ENCODE measurements at regions not wholly inside any gene's neighbourhood (a gene's known extent, or its start where the extent isn't known, plus 50 kb on each side); places are given as distances from the start of the nearest gene placed in this dataset.

GRCh38 chr1:79945391-79945790 lies 938.9 kb upstream of the ADGRL4 start:
- POLR2A ChIA-PET = no interaction called here
- CTCF ChIA-PET = no interaction called here
- no peaks in the 10 kb centered on the region for H3K4me1 ChIP-seq
- Mint-ChIP-seq H3K27me3 (ENCODE audit: insufficient read depth, unreplicated experiment) (no peaks in the 10 kb centered on the region), H3K27ac (ENCODE audit: unreplicated experiment) (no peak overlapping the region), H3K36me3 (ENCODE audit: insufficient read depth, unreplicated experiment) (no peaks in the 10 kb centered on the region), H3K9me3 (ENCODE audit: unreplicated experiment) (no peaks in the 10 kb centered on the region), H3K4me1 (ENCODE audit: low read depth, unreplicated experiment) (no peaks in the 10 kb centered on the region), H3K4me3 (ENCODE audit: unreplicated experiment) (no peak overlapping the region)
- TF ChIP-seq, protein P1, sequence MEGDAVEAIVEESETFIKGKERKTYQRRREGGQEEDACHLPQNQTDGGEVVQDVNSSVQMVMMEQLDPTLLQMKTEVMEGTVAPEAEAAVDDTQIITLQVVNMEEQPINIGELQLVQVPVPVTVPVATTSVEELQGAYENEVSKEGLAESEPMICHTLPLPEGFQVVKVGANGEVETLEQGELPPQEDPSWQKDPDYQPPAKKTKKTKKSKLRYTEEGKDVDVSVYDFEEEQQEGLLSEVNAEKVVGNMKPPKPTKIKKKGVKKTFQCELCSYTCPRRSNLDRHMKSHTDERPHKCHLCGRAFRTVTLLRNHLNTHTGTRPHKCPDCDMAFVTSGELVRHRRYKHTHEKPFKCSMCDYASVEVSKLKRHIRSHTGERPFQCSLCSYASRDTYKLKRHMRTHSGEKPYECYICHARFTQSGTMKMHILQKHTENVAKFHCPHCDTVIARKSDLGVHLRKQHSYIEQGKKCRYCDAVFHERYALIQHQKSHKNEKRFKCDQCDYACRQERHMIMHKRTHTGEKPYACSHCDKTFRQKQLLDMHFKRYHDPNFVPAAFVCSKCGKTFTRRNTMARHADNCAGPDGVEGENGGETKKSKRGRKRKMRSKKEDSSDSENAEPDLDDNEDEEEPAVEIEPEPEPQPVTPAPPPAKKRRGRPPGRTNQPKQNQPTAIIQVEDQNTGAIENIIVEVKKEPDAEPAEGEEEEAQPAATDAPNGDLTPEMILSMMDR (IDR thresholded peaks at IDR 0.05; ENCODE audit: insufficient read depth in 1 of 2, low read depth in 1 of 2, low read length in 1 of 2, severe bottlenecking in 1 of 2, unreplicated experiment in 1 of 2) = no peak
- H3K9me3 ChIP-seq = no peaks in the 10 kb centered on the region
- H3K36me3 ChIP-seq (ENCODE audit: control insufficient read depth, insufficient read depth, low read length) = no peaks in the 10 kb centered on the region
- intact Hi-C loops (cut with micrococcal nuclease; ENCODE audit: unreplicated experiment) = no loop called here
- BruUV-seq (replicated peaks) = no TSS peak
- DNase-seq = no peak
- no peak overlapping the region for H3K4me3 ChIP-seq (ENCODE audit: low read depth, low read length)
- H3K27me3 ChIP-seq (replicated peaks; ENCODE audit: control insufficient read depth, insufficient read depth, low read length) = no peaks in the 10 kb centered on the region

DNA sequence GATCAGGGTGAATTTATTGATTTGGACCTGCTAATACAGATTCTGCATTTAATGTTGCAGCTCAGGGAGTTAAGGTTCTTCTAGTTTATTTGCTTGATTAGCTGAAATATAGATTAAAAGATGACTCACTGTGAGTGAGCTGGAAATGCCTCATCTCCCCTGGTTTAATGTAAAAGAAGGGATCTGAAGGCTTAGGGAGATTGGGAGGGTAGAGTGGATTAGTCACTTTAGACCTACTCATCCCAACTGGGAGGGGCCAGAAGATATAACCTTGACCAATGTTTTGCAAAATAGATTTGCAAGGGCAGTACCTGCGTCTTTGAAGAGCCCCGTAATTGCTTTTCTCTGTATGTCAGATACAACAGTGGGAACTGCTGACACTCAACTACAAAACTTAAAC lies 922.8 kb upstream of the ADGRL4 start:
- no peak overlapping the region for H3K4me3 Mint-ChIP-seq (ENCODE audit: unreplicated experiment)
- Histone ChIP-seq H3K4me1 (no peaks in the 10 kb centered on the region), H3K9me3 (no peaks in the 10 kb centered on the region), H3K27me3 (replicated peaks; ENCODE audit: control insufficient read depth, insufficient read depth, low read length) (no peaks in the 10 kb centered on the region), H3K4me3 (ENCODE audit: low read depth, low read length) (no peak overlapping the region), H3K36me3 (ENCODE audit: control insufficient read depth, insufficient read depth, low read length) (no peaks in the 10 kb centered on the region)
- no peaks in the 10 kb centered on the region for H3K4me1 Mint-ChIP-seq (ENCODE audit: low read depth, unreplicated experiment)
- ChIA-PET CTCF (interaction anchor here (0.7 kb wide), 1 partner anchor 20 kb away, joined by 3 read pairs; no protein-coding TSS in a partner anchor), POLR2A (no interaction called here)
- no peak for DNase-seq
- no peak overlapping the region for H3K27ac Mint-ChIP-seq (ENCODE audit: unreplicated experiment)
- intact Hi-C loops (cut with micrococcal nuclease; ENCODE audit: unreplicated experiment) = no loop called here
- no TSS peak for BruUV-seq (replicated peaks)
- no peaks in the 10 kb centered on the region for H3K27me3 Mint-ChIP-seq (ENCODE audit: insufficient read depth, unreplicated experiment)
- no peaks in the 10 kb centered on the region for H3K9me3 Mint-ChIP-seq (ENCODE audit: unreplicated experiment)
- no peaks in the 10 kb centered on the region for H3K36me3 Mint-ChIP-seq (ENCODE audit: insufficient read depth, unreplicated experiment)
- TF ChIP-seq, protein P1 (IDR thresholded peaks at IDR 0.05; ENCODE audit: insufficient read depth in 1 of 2, low read depth in 1 of 2, low read length in 1 of 2, severe bottlenecking in 1 of 2, unreplicated experiment in 1 of 2) = no peak

GRCh38 chr1:79928901-79929300 lies 922.4 kb upstream of the ADGRL4 start:
- Mint-ChIP-seq H3K4me1 (ENCODE audit: low read depth, unreplicated experiment) (no peaks in the 10 kb centered on the region), H3K4me3 (ENCODE audit: unreplicated experiment) (no peak overlapping the region), H3K9me3 (ENCODE audit: unreplicated experiment) (no peaks in the 10 kb centered on the region), H3K36me3 (ENCODE audit: insufficient read depth, unreplicated experiment) (no peaks in the 10 kb centered on the region), H3K27ac (ENCODE audit: unreplicated experiment) (no peak overlapping the region), H3K27me3 (ENCODE audit: insufficient read depth, unreplicated experiment) (no peaks in the 10 kb centered on the region)
- H3K4me3 ChIP-seq (ENCODE audit: low read depth, low read length) = no peak overlapping the region
- no TSS peak for BruUV-seq (replicated peaks)
- H3K9me3 ChIP-seq = no peaks in the 10 kb centered on the region
- H3K36me3 ChIP-seq (ENCODE audit: control insufficient read depth, insufficient read depth, low read length) = no peaks in the 10 kb centered on the region
- no peaks in the 10 kb centered on the region for H3K4me1 ChIP-seq
- DNase-seq = no peak
- ChIA-PET POLR2A (no interaction called here), CTCF (interaction anchor here (0.7 kb wide), 1 partner anchor 20 kb away, joined by 3 read pairs; no protein-coding TSS in a partner anchor)
- intact Hi-C loops (cut with micrococcal nuclease; ENCODE audit: unreplicated experiment) = no loop called here
- TF ChIP-seq, protein P1 (IDR thresholded peaks at IDR 0.05; ENCODE audit: insufficient read depth in 1 of 2, low read depth in 1 of 2, low read length in 1 of 2, severe bottlenecking in 1 of 2, unreplicated experiment in 1 of 2) = no peak
- no peaks in the 10 kb centered on the region for H3K27me3 ChIP-seq (replicated peaks; ENCODE audit: control insufficient read depth, insufficient read depth, low read length)

Measured in Caco-2 (cell line).